IPS-20b (cell line): ENCODE measurements at regions not wholly inside any gene's neighbourhood (a gene's known extent, or its start where the extent isn't known, plus 50 kb on each side); places are given as distances from the start of the nearest gene placed in this dataset.
A peak's percentile ranks its signal among the peaks of the same experiment; 100 is the strongest.
"Not testable (repeated sequence)": the region's sequence is repeated elsewhere in the genome, so short reads cannot be mapped to it uniquely, and the experiment has no call there.

Experiments
- H3K27ac ChIP-seq: one replicate; pipeline ENCODE4 v1.5.1; 2013; ENCODE audit warnings: low read length
- H3K27me3 ChIP-seq: 2 replicates; pipeline ENCODE4 v1.6.1; 2013; ENCODE audit warnings: mild to moderate bottlenecking, low read length, inconsistent platforms; ENCODE audit not compliant: insufficient read depth
- H3K36me3 ChIP-seq: 2 replicates; pipeline ENCODE4 v1.6.1; 2013; ENCODE audit warnings: low read depth, mild to moderate bottlenecking, inconsistent platforms, low read length, moderate library complexity; ENCODE audit not compliant: insufficient read depth
- H3K4me1 ChIP-seq: 2 replicates; pipeline ENCODE4 v1.6.1; 2013; ENCODE audit warnings: mild to moderate bottlenecking, control low read depth, inconsistent platforms, low read length, moderate library complexity; ENCODE audit not compliant: insufficient read depth
- H3K4me3 ChIP-seq: 2 replicates; pipeline ENCODE4 v1.5.1; 2013; ENCODE audit warnings: mild to moderate bottlenecking, low read length, inconsistent platforms
- H3K9ac ChIP-seq: 2 replicates; pipeline ENCODE4 v1.6.1; 2013; ENCODE audit warnings: low read depth, mild to moderate bottlenecking, inconsistent platforms, low read length, moderate library complexity
- H3K9me3 ChIP-seq: 2 replicates; pipeline ENCODE4 v1.6.1; 2013; ENCODE audit warnings: mild to moderate bottlenecking, low read depth, low read length, inconsistent platforms; ENCODE audit not compliant: insufficient read depth

- no peaks in the 10 kb centered on the region for H3K27me3 ChIP-seq
- peak overlapping the region; percentile 79; the same call in 1 of the 2 replicates for H3K9ac ChIP-seq
- H3K36me3 ChIP-seq, result peaks cover 68% of the 10 kb centered on the region
- peak overlapping the region; percentile 85 for H3K4me3 ChIP-seq
- peaks cover 41% of the 10 kb centered on the region for H3K4me1 ChIP-seq
- H3K27ac ChIP-seq, result no peak overlapping the region
- no peaks in the 10 kb centered on the region for H3K9me3 ChIP-seq
Measured at GRCh38 chr13:55576389-55576788, 1564.3 kb upstream of the PRR20A start.

GRCh38 chr13:55577082-55577846 lies 1563.5 kb upstream of the PRR20A start:
- peaks cover 37% of the 10 kb centered on the region for H3K4me1 ChIP-seq
- peaks cover 66% of the 10 kb centered on the region for H3K36me3 ChIP-seq
- H3K27me3 ChIP-seq, result no peaks in the 10 kb centered on the region
- peak overlapping the region; percentile 79 for H3K9ac ChIP-seq
- H3K9me3 ChIP-seq, result no peaks in the 10 kb centered on the region
- H3K4me3 ChIP-seq, result peak overlapping the region; percentile 85
- H3K27ac ChIP-seq, result peak overlapping the region; percentile 57

- H3K27me3 ChIP-seq, result no peaks in the 10 kb centered on the region
- peak overlapping the region; percentile 57 for H3K27ac ChIP-seq
- H3K9me3 ChIP-seq, result no peaks in the 10 kb centered on the region
- peaks cover 32% of the 10 kb centered on the region for H3K4me1 ChIP-seq
- H3K9ac ChIP-seq, result peak overlapping the region; percentile 79
- H3K4me3 ChIP-seq, result peak overlapping the region; percentile 85
- peaks cover 60% of the 10 kb centered on the region for H3K36me3 ChIP-seq
Measured at GRCh38 chr13:55577847-55578210, 1562.9 kb upstream of the PRR20A start.

- not testable (repeated sequence) for H3K27ac ChIP-seq, H3K27me3 ChIP-seq, H3K9me3 ChIP-seq
- Histone ChIP-seq H3K4me1 (peaks cover 16% of the 10 kb centered on the region), H3K9ac (peak overlapping the region; percentile 95), H3K4me3 (peak overlapping the region; percentile 90), H3K36me3 (peaks cover 15% of the 10 kb centered on the region)
Measured at GRCh38 chr13:55582294-55582693, 1558.4 kb upstream of the PRR20A start.

GRCh38 chr13:55583953-55584593 lies 1556.6 kb upstream of the PRR20A start:
- peaks cover 6% of the 10 kb centered on the region; the same call in 1 of the 2 replicates for H3K36me3 ChIP-seq
- peak overlapping the region; percentile 59 for H3K4me3 ChIP-seq
- H3K27ac ChIP-seq, result peak overlapping the region; percentile 25
- no peaks in the 10 kb centered on the region for H3K27me3 ChIP-seq
- H3K9ac ChIP-seq, result peak overlapping the region; percentile 75
- H3K9me3 ChIP-seq, result no peaks in the 10 kb centered on the region; the same call in 1 of the 2 replicates
- peaks cover 11% of the 10 kb centered on the region; the same call in 1 of the 2 replicates for H3K4me1 ChIP-seq

GRCh38 chr13:55602784-55603183 lies 1537.9 kb upstream of the PRR20A start:
- Histone ChIP-seq H3K27ac (no peak overlapping the region), H3K4me3 (no peak overlapping the region), H3K27me3 (no peaks in the 10 kb centered on the region), H3K9ac (no peak overlapping the region), H3K9me3 (no peaks in the 10 kb centered on the region), H3K4me1 (no peaks in the 10 kb centered on the region), H3K36me3 (no peaks in the 10 kb centered on the region)

- no peaks in the 10 kb centered on the region for H3K36me3 ChIP-seq
- no peaks in the 10 kb centered on the region for H3K27me3 ChIP-seq
- no peaks in the 10 kb centered on the region for H3K9me3 ChIP-seq
- no peak overlapping the region for H3K9ac ChIP-seq
- no peak overlapping the region for H3K4me3 ChIP-seq
- no peak overlapping the region for H3K27ac ChIP-seq
- H3K4me1 ChIP-seq, result no peaks in the 10 kb centered on the region
Measured at GRCh38 chr13:55606045-55606665, 1534.6 kb upstream of the PRR20A start.

- no peak overlapping the region for H3K27ac ChIP-seq
- no peak overlapping the region for H3K9ac ChIP-seq
- no peaks in the 10 kb centered on the region for H3K36me3 ChIP-seq
- H3K27me3 ChIP-seq, result no peaks in the 10 kb centered on the region
- H3K4me1 ChIP-seq, result no peaks in the 10 kb centered on the region
- H3K4me3 ChIP-seq, result no peak overlapping the region
- no peaks in the 10 kb centered on the region for H3K9me3 ChIP-seq
Measured at GRCh38 chr13:55613429-55614187, 1527.1 kb upstream of the PRR20A start.

- Histone ChIP-seq H3K9me3 (no peaks in the 10 kb centered on the region), H3K4me1 (no peaks in the 10 kb centered on the region), H3K4me3 (no peak overlapping the region), H3K36me3 (no peaks in the 10 kb centered on the region), H3K27me3 (no peaks in the 10 kb centered on the region), H3K27ac (no peak overlapping the region), H3K9ac (no peak overlapping the region)
Measured at GRCh38 chr13:55615081-55615480, 1525.6 kb upstream of the PRR20A start.

- H3K36me3 ChIP-seq, result no peaks in the 10 kb centered on the region
Measured at GRCh38 chr13:55617241-55617640, 1523.5 kb upstream of the PRR20A start.

GRCh38 chr13:55627221-55627620 lies 1513.5 kb upstream of the PRR20A start:
- Histone ChIP-seq H3K27ac (no peak overlapping the region), H3K4me1 (no peaks in the 10 kb centered on the region), H3K4me3 (no peak overlapping the region), H3K9me3 (peaks cover 16% of the 10 kb centered on the region), H3K9ac (no peak overlapping the region), H3K36me3 (no peaks in the 10 kb centered on the region), H3K27me3 (no peaks in the 10 kb centered on the region)

More at GRCh38 chr13:55617241-55617640, 1523.5 kb upstream of the PRR20A start:
- Histone ChIP-seq H3K9me3 (no peaks in the 10 kb centered on the region), H3K4me1 (no peaks in the 10 kb centered on the region), H3K27me3 (no peaks in the 10 kb centered on the region), H3K4me3 (no peak overlapping the region), H3K9ac (no peak overlapping the region), H3K27ac (no peak overlapping the region)
